ENCODE measurements at regions not wholly inside any gene's neighbourhood (a gene's known extent, or its start where the extent isn't known, plus 50 kb on each side); places are given as distances from the start of the nearest gene placed in this dataset.

GRCh38 chr6:23329086-23329485 lies 759.7 kb downstream of the HDGFL1 start:
- no peaks in the 10 kb centered on the region; a peak in 1 of 5 replicates for H3K9me3 Mint-ChIP-seq
- Histone ChIP-seq H3K14ac (ENCODE audit: insufficient read depth, low read length) (no peak overlapping the region), H3K18ac (ENCODE audit: insufficient read length, low read depth, low read length) (no peak overlapping the region), H3K27ac (ENCODE audit: insufficient read length, low read depth, low read length) (no peak overlapping the region), H3K79me1 (ENCODE audit: insufficient read depth, low read depth, low read length, poor library complexity, severe bottlenecking) (no peaks in the 10 kb centered on the region), H4K5ac (ENCODE audit: insufficient read length, low read depth, low read length) (no peak overlapping the region), H2BK20ac (ENCODE audit: low read depth, low read length, poor library complexity, severe bottlenecking) (no peak overlapping the region), H4K20me1 (ENCODE audit: control insufficient read depth, insufficient read depth, insufficient read length) (no peaks in the 10 kb centered on the region), H3K79me2 (ENCODE audit: insufficient read depth, low read length) (no peaks in the 10 kb centered on the region), H2AK5ac (ENCODE audit: insufficient read length, low read length) (no peak overlapping the region), H3K27me3 (ENCODE audit: insufficient read depth, low read length) (no peaks in the 10 kb centered on the region), H3T11ph (ENCODE audit: low read length) (no peak overlapping the region), H3K23ac (ENCODE audit: insufficient read length, low read depth, low read length) (no peak overlapping the region), H2BK12ac (ENCODE audit: insufficient read length, low read depth, low read length) (no peak overlapping the region), H2BK120ac (ENCODE audit: low read depth, low read length, poor library complexity, severe bottlenecking) (no peak overlapping the region), H3K4me1 (ENCODE audit: insufficient read depth, low read length) (no peaks in the 10 kb centered on the region), H2BK5ac (ENCODE audit: insufficient read length, low read length) (no peak overlapping the region), H4K91ac (ENCODE audit: insufficient read length, low read depth, low read length) (no peak overlapping the region), H4K8ac (replicated peaks; ENCODE audit: insufficient read length, low read depth, low read length) (no peak overlapping the region), H3K9me3 (ENCODE audit: control insufficient read depth, low read depth, low read length) (no peaks in the 10 kb centered on the region), H3K56ac (ENCODE audit: insufficient read length, low read depth, low read length) (no peak overlapping the region), H3K4ac (ENCODE audit: low read depth, low read length) (no peak overlapping the region), H3K23me2 (ENCODE audit: insufficient read length, low read depth, low read length, poor library complexity, severe bottlenecking) (no peaks in the 10 kb centered on the region), H3K9ac (ENCODE audit: extremely low read depth, insufficient read length, low read length) (no peak overlapping the region), H2AFZ (ENCODE audit: low read length) (no peak overlapping the region), H3K4me2 (ENCODE audit: insufficient read depth, insufficient read length, low read length) (no peak overlapping the region), H2BK15ac (ENCODE audit: low read depth, low read length) (no peak overlapping the region)
- TF ChIP-seq CTCF (conservative IDR thresholded peaks at IDR 0.05) = no peak
- DNase-seq = no peak
- H3K4me3 Mint-ChIP-seq = no peak overlapping the region
- no peaks in the 10 kb centered on the region for H3K27me3 Mint-ChIP-seq (ENCODE audit: low read depth)
- H3K27ac Mint-ChIP-seq = no peak overlapping the region
- no peaks in the 10 kb centered on the region for H3K4me1 Mint-ChIP-seq
- no CpG with 5 or more reads among the region's 1 CpG for WGBS (ENCODE audit: extremely low coverage, insufficient read length, low lambda C conversion rate)
- H3K36me3 Mint-ChIP-seq (ENCODE audit: insufficient read depth in 1 of 3, low read depth in 3 of 3) = no peaks in the 10 kb centered on the region; a peak in 1 of 7 replicates
